Astrocyte (in vitro differentiated cells and primary cell): ENCODE measurements at regions not wholly inside any gene's neighbourhood (a gene's known extent, or its start where the extent isn't known, plus 50 kb on each side); places are given as distances from the start of the nearest gene placed in this dataset.
A peak's percentile ranks its signal among the peaks of the same experiment; 100 is the strongest.

ENCODE experiments used
- DNase-seq: peaks from one replicate; pipeline ENCODE4 v3.0.0-alpha.2; 2010; ENCODE audit warnings: low read depth
- FAIRE-seq: peaks from 2 replicates; lab custom pipeline; 2011; peaks lifted over from hg19 to GRCh38; lab: Jason Lieb, UNC
- H2AFZ ChIP-seq: 2 replicates; pipeline ENCODE4 v1.6.0; 2012; ENCODE audit warnings: low read depth, low read length, inconsistent platforms
- H3K27ac ChIP-seq: 2 replicates; pipeline ENCODE4 v1.5.1; 2011; ENCODE audit warnings: low read depth, low read length, inconsistent platforms
- H3K27me3 ChIP-seq: 2 replicates; pipeline ENCODE4 v1.6.0; 2011; ENCODE audit warnings: low read length, inconsistent platforms; ENCODE audit not compliant: insufficient read depth
- H3K36me3 ChIP-seq: 2 replicates; pipeline ENCODE4 v1.5.1; 2011; ENCODE audit warnings: low read length, inconsistent platforms; ENCODE audit not compliant: insufficient read depth
- H3K4me1 ChIP-seq: 2 replicates; pipeline ENCODE4 v1.5.1; 2011; ENCODE audit warnings: low read length, inconsistent platforms; ENCODE audit not compliant: insufficient read depth
- H3K4me2 ChIP-seq: 2 replicates; pipeline ENCODE4 v1.6.0; 2012; ENCODE audit warnings: low read length, inconsistent platforms
- H3K4me3 ChIP-seq: 2 replicates; pipeline ENCODE4 v1.5.1; 2011; ENCODE audit warnings: low read depth, mild to moderate bottlenecking, low read length, inconsistent platforms; ENCODE audit not compliant: insufficient read depth
- H3K79me2 ChIP-seq: 2 replicates; pipeline ENCODE4 v1.6.0; 2012; ENCODE audit warnings: mild to moderate bottlenecking, low read length, inconsistent platforms; ENCODE audit not compliant: insufficient read depth
- H3K9ac ChIP-seq: 2 replicates; pipeline ENCODE4 v1.6.0; 2012; ENCODE audit warnings: mild to moderate bottlenecking, low read length, inconsistent platforms
- H3K9me3 ChIP-seq: 2 replicates; pipeline ENCODE4 v1.5.1; 2012; ENCODE audit warnings: low read depth, mild to moderate bottlenecking, low read length, inconsistent platforms; ENCODE audit not compliant: insufficient read depth
- H4K20me1 ChIP-seq: 2 replicates; pipeline ENCODE4 v1.6.0; 2012; ENCODE audit warnings: low read length, inconsistent platforms; ENCODE audit not compliant: insufficient read depth
- H3K27ac Mint-ChIP-seq: one replicate; pipeline ENCODE4 v1.8.0; 2021; ENCODE audit warnings: mild to moderate bottlenecking, mixed read lengths; ENCODE audit not compliant: unreplicated experiment
- H3K27me3 Mint-ChIP-seq: one replicate; pipeline ENCODE4 v1.8.0; 2021; ENCODE audit warnings: low read depth, mixed read lengths; ENCODE audit not compliant: unreplicated experiment
- H3K36me3 Mint-ChIP-seq: one replicate; pipeline ENCODE4 v1.8.0; 2021; ENCODE audit warnings: low read depth, mixed read lengths; ENCODE audit not compliant: unreplicated experiment
- H3K4me1 Mint-ChIP-seq: one replicate; pipeline ENCODE4 v1.8.0; 2021; ENCODE audit warnings: low read depth, mixed read lengths; ENCODE audit not compliant: unreplicated experiment
- H3K4me3 Mint-ChIP-seq: one replicate; pipeline ENCODE4 v1.8.0; 2021; ENCODE audit warnings: mild to moderate bottlenecking, moderate library complexity, mixed read lengths; ENCODE audit not compliant: unreplicated experiment
- H3K9me3 Mint-ChIP-seq: one replicate; pipeline ENCODE4 v1.8.0; 2021; ENCODE audit warnings: mild to moderate bottlenecking, mixed read lengths; ENCODE audit not compliant: unreplicated experiment
- EZH2 ChIP-seq: IDR thresholded peaks from 2 replicates; pipeline ENCODE4 v1.6.1; 2012; ENCODE audit warnings: mild to moderate bottlenecking, low read length, inconsistent platforms; ENCODE audit not compliant: insufficient read depth
- TF ChIP-seq, protein P1 (sequence below): IDR thresholded peaks from 2 replicates; pipeline ENCODE4 v1.5.1; 2011; ENCODE audit warnings: low read depth, mild to moderate bottlenecking, inconsistent platforms, low read length, moderate library complexity; ENCODE audit not compliant: insufficient read depth

DNA sequence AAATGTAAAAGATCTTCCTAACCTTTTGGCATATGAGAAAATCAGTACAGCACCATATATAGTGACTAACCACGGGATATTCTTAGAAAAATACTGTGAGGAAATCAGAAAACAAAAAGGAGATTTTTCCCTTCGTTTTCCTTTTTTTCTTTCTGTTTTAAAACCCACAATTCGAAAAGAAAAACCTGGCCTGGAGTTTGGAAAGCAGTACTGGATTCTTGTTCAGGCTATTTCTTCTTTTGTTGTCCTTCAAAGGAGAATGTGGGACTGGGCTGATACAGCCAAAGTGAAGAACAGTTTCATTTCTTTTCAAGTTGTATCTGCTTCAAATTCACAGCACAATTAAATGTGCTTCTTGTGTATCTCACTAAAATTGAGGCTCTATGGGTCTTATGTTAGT is 156.8 kb upstream of the PHYHIPL start:
- Mint-ChIP-seq H3K4me3 (no peak overlapping the region), H3K27ac (no peak overlapping the region), H3K9me3 (no peaks in the 10 kb centered on the region), H3K36me3 (no peaks in the 10 kb centered on the region), H3K27me3 (no peaks in the 10 kb centered on the region), H3K4me1 (no peaks in the 10 kb centered on the region)
- H4K20me1 ChIP-seq: no peaks in the 10 kb centered on the region
- H3K9me3 ChIP-seq: no peaks in the 10 kb centered on the region
- H3K4me2 ChIP-seq: peak overlapping the region; percentile 38
- H3K27ac ChIP-seq: no peak overlapping the region
- H3K9ac ChIP-seq: no peak overlapping the region
- H3K4me3 ChIP-seq: no peak overlapping the region
- H2AFZ ChIP-seq: no peak overlapping the region
- no peaks in the 10 kb centered on the region for H3K79me2 ChIP-seq
- no peaks in the 10 kb centered on the region for H3K36me3 ChIP-seq
- DNase-seq (no peak), FAIRE-seq (no peak)
- no peaks in the 10 kb centered on the region for H3K4me1 ChIP-seq
- H3K27me3 ChIP-seq: no peaks in the 10 kb centered on the region
- TF ChIP-seq, protein P1, sequence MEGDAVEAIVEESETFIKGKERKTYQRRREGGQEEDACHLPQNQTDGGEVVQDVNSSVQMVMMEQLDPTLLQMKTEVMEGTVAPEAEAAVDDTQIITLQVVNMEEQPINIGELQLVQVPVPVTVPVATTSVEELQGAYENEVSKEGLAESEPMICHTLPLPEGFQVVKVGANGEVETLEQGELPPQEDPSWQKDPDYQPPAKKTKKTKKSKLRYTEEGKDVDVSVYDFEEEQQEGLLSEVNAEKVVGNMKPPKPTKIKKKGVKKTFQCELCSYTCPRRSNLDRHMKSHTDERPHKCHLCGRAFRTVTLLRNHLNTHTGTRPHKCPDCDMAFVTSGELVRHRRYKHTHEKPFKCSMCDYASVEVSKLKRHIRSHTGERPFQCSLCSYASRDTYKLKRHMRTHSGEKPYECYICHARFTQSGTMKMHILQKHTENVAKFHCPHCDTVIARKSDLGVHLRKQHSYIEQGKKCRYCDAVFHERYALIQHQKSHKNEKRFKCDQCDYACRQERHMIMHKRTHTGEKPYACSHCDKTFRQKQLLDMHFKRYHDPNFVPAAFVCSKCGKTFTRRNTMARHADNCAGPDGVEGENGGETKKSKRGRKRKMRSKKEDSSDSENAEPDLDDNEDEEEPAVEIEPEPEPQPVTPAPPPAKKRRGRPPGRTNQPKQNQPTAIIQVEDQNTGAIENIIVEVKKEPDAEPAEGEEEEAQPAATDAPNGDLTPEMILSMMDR: no peak
- no peak for TF ChIP-seq EZH2

DNA sequence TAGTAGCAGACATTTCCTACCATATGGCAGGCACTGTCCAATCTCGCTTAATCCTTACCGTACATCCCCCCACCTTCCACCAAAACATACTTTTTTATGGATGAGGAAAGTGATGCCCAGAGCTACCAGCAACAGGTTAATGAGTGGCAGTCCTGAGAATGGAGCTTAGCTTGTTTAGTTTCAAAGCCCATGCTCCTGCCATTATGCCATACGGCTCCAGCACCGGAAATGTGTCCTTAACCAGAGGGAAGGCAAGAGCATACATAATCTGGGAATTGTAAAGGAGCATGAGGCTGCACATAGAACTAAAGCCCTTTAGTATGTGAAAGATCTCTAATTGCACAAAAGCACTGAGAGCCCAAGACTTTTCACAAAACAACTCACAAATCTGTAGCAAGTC is 155.9 kb upstream of the PHYHIPL start:
- Mint-ChIP-seq H3K27me3 (no peaks in the 10 kb centered on the region), H3K36me3 (no peaks in the 10 kb centered on the region), H3K9me3 (no peaks in the 10 kb centered on the region), H3K4me1 (no peaks in the 10 kb centered on the region), H3K27ac (no peak overlapping the region), H3K4me3 (no peak overlapping the region)
- no peak overlapping the region for H3K27ac ChIP-seq
- no peaks in the 10 kb centered on the region for H3K27me3 ChIP-seq
- no peaks in the 10 kb centered on the region for H4K20me1 ChIP-seq
- no peak overlapping the region for H3K4me3 ChIP-seq
- no peak overlapping the region for H3K4me2 ChIP-seq
- DNase-seq (no peak), FAIRE-seq (no peak)
- no peaks in the 10 kb centered on the region for H3K79me2 ChIP-seq
- no peaks in the 10 kb centered on the region for H3K36me3 ChIP-seq
- H2AFZ ChIP-seq: no peak overlapping the region
- H3K9me3 ChIP-seq: no peaks in the 10 kb centered on the region
- H3K4me1 ChIP-seq: no peaks in the 10 kb centered on the region
- H3K9ac ChIP-seq: no peak overlapping the region
- no peak for TF ChIP-seq EZH2
- TF ChIP-seq, protein P1: no peak

DNA sequence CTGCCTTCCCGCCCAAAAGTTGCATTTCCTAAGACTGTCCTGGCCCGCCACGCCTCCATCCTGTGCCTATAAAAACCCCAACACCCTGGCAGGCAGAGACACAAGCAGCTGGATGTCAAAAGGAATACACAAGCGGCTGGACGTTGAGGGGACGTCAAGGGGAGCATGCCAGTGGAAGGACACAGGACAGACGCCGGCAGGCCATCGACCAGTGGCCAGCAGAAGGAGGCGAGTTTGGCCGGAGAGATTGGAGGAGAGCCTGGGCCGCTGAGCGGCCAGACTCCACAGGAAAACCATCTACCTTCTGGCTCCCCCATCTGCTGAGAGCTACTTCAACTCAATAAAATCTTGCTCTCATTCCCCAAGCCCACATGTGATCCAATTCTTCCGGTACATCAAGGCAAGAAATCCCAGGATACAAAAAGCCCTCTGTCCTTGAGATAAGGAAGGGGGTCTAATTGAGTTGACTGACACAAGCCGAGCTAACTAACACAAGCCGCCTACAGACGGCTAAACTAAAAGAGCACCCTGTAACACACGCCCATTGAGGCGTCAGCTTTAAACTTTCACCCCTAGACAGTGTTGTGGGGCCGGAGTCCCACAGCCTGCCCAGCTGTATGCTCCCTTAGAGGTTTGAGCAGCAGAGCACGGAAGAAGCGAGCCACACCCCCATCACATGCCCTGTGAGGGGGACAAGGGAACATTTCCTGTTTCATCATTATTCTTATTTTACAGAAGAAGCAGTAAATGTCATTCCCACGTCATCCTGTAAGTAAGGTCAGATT is 150.3 kb upstream of the PHYHIPL start:
- H3K27ac ChIP-seq: no peak overlapping the region
- Mint-ChIP-seq H3K27ac (no peak overlapping the region), H3K4me1 (no peaks in the 10 kb centered on the region), H3K27me3 (no peaks in the 10 kb centered on the region), H3K36me3 (no peaks in the 10 kb centered on the region), H3K4me3 (no peak overlapping the region), H3K9me3 (no peaks in the 10 kb centered on the region)
- no peaks in the 10 kb centered on the region for H3K79me2 ChIP-seq
- no peak overlapping the region for H3K4me2 ChIP-seq
- FAIRE-seq (no peak), DNase-seq (no peak)
- no peaks in the 10 kb centered on the region for H3K4me1 ChIP-seq
- H3K4me3 ChIP-seq: no peak overlapping the region
- H3K9ac ChIP-seq: no peak overlapping the region
- TF ChIP-seq, protein P1: no peak
- no peak for TF ChIP-seq EZH2
- H3K36me3 ChIP-seq: no peaks in the 10 kb centered on the region
- no peaks in the 10 kb centered on the region for H3K27me3 ChIP-seq
- H4K20me1 ChIP-seq: no peaks in the 10 kb centered on the region
- H2AFZ ChIP-seq: no peak overlapping the region
- no peaks in the 10 kb centered on the region for H3K9me3 ChIP-seq
